Stimulated activated CD8-positive, alpha-beta memory T cell treated with anti-CD3 and anti-CD28 coated beads, Interleukin-7, amount 100 ng/mL, for 24 hours (primary cell): ENCODE measurements at regions not wholly inside any gene's neighbourhood (a gene's known extent, or its start where the extent isn't known, plus 50 kb on each side); places are given as distances from the start of the nearest gene placed in this dataset.

ENCODE experiments used
- DNase-seq: peaks from one replicate; pipeline ENCODE4 v3.0.0-alpha.2; 2020; ENCODE audit warnings: low read depth

DNA sequence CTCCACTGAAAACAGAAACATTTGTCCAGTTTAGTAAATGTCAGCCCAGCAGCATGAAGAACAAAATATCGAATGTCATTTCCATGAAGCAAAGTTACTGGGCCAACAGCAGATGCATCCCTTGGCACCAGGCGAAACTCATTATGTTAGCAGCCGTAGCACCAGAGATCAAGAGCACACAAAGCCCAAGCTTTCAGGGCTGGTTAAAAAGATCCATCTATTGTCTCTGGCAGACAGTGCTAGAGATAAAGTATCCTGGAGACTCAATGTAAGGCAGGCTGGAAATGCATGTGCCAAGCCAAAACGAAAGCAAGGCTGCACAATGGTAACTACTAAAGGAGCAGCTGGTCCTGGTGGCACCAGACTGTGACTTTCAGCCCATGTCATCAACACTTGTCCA is 120.3 kb upstream of the PLEKHG7 start:
- DNase-seq = no peak

DNA sequence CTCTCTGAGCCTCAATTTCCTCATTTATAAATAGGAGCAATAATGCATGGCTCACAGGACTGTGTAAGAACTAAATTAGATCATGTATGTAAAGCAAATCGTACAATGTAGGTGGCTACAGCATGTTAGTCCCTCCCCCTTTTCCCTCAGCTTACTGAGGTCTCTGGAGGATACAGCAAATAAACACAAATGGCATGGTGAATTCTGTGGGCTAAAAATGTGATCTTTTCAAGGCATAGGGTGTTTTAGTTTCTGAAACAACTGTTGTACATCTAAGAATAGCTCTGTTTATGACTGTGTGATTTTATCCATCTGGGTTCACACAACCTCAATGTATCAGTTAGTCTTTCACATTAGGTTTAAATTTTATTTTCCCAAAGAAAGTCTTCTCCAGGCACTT is 121.2 kb upstream of the PLEKHG7 start:
- no peak for DNase-seq

- no peak for DNase-seq
These were observed 127.7 kb upstream of the PLEKHG7 start for GRCh38 chr12:92574911-92575570.

DNA sequence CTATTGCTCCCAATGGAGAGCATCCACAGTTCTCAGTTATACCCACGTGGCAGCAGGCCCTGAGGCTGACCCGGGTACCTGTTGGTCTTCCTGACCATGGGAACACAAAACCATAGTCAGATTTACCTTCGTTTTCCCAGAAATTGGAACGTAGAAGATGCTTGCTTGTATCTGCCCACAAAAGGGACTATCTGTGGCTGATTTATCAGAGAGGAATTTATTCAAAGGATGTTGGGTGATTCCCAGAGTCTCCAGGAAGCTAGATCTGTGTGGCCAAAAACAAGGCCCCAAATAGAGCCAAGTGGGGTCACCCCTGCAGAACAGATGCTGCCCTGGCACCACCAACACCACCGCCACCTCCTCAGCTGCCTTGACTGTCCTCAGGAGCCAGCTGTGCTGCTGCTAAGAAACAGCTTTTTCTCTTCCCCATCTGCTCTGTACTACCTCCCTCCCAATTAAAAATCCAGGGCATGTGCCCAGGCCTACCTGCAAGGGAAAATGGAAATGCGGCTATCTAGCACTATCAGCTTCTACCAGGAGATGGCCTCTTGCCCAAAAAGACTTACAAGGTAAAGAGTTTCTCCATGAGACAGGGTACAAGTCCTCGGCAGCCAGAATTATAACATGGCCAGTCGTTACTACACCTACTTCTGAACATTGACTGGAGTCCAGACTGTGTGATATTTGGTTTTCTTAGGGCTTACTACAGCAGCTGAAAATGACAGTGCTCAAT is 128.6 kb upstream of the PLEKHG7 start:
- no peak for DNase-seq

- no peak for DNase-seq
These were observed 129.7 kb upstream of the PLEKHG7 start for GRCh38 chr12:92573104-92573503.

GRCh38 chr12:92571844-92572543 is 130.8 kb upstream of the PLEKHG7 start:
- no peak for DNase-seq

GRCh38 chr12:92571169-92571568 is 131.6 kb upstream of the PLEKHG7 start:
- no peak for DNase-seq

- DNase-seq = no peak
These were observed 132.6 kb upstream of the PLEKHG7 start for GRCh38 chr12:92570056-92570753.

DNA sequence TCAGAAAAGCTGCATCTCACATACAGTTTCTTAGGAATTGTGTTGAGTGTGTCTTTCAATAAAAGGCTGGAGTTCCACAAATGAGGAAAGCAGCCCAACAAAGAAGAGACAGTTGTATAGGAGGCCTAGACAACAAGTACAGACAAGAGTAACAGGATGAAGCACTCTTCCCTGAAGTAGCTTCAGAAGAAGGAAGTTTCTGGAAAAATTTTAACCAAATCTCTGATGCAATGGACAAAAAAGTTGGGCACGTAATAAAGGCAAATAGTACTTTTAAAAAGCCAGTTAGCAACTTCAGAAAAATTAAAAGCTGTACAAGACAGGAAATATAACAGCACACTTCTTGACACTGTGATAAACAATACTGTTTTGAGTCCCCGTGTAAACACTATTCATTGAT is 134.1 kb upstream of the PLEKHG7 start:
- DNase-seq = no peak

DNA sequence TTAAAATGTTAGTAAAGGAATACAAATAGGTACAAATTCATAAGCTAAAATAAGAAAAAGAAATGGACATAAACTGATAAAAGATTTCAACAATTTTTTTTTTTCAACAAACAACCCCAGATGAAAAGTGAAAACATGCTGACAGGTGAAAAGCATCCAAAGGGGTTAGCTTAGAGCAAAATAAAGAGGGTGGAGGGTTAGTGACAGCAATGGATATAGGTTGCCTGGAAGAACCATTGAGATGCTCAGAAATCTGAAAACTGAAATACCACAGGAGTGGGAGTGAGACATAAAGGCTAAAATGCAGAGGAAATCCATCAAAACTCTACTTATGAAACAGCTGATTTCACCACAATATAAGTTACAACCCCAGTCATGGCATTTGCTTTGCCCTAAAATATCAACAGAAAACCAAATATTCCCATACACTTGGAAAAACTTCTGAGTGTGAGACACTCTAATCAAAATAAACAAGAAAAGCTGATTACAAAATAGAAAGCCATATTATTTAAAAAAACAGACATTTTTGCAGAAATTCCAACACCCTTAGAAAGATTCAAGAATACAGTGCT is 136.3 kb upstream of the PLEKHG7 start:
- no peak for DNase-seq

DNA sequence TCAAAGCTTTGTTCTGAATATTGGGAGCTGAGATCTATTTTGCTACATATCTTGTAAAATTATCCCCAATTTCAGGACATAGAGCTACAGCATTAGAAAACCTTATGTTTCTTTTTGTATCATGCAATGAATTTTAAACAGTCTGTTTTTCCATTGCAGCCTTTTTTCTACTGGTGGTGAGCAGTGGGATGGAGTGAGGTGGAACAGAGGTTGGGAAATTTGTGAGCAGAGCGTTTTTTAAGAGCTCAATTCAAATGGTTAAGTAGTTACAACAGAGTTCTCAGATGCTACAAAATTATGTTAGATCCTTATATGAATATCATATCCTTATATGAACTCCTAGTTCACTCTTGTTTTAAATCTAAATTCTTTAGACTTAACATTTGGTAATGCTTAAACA is 139.0 kb upstream of the PLEKHG7 start:
- DNase-seq = no peak

- no peak for DNase-seq
These were observed 140.6 kb upstream of the PLEKHG7 start for GRCh38 chr12:92562063-92562734.

- no peak for DNase-seq
These were observed 141.3 kb upstream of the PLEKHG7 start for GRCh38 chr12:92561543-92561899.

DNA sequence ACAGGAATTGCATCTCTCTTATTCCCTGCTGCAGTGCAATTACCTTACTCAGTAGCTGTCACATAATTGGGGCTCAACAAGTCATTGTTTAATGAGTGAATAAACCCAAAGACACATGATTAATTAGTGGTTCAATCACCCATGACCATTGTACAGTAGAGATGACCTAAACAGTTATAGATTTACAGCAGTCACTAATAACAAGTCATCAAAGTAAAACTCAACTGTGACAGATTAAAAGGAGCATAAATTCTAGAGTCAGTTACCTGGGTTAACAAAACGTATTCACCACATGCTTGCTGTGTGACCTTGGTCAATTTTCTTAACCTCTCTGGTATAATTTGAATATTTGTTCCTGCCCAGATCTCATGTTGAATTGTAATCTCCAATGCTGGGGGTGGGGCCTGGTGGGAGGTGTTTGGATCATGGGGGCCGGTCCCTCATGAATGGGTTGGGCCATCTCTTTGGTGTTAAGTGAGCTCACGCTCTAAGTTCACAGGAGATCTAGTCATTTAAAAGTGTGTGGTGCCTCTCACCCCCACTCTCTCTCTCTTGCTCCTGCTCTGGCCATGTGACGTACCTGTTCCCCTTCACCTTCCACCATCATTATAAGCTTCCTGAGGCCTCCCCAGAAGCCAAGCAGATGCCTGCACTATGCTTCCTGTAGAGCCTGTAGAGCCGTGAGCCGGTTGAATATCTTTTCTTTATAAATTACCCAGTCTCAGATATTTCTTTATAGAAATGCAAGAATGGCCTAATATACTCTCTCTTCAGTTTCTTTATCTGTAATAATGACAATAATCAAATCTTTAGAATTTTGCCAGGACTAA is 141.9 kb upstream of the PLEKHG7 start:
- no peak for DNase-seq

DNA sequence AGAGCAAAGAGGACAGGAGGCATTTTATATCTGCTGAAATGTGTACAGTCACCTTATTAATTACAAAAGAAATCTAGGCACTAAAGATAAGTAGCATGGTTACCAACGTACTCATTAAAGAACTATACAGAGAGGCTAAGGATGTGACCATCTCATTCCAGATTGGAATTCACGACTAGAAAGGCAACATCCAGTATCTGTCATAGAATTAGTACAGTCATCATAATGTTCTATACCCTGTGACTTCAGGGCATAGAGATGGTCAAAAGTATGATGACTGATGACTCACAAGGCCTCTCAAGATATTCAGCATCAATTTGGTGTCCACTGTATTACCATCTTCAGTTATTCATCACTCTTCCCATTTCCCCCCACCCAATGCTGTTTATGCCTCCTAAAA is 144.0 kb upstream of the PLEKHG7 start:
- DNase-seq = no peak

- no peak for DNase-seq
These were observed 144.5 kb upstream of the PLEKHG7 start for GRCh38 chr12:92558215-92558773.

- DNase-seq = no peak
These were observed 145.4 kb upstream of the PLEKHG7 start for GRCh38 chr12:92557422-92557724.

- no peak for DNase-seq
These were observed 146.0 kb upstream of the PLEKHG7 start for GRCh38 chr12:92556637-92557421.

DNA sequence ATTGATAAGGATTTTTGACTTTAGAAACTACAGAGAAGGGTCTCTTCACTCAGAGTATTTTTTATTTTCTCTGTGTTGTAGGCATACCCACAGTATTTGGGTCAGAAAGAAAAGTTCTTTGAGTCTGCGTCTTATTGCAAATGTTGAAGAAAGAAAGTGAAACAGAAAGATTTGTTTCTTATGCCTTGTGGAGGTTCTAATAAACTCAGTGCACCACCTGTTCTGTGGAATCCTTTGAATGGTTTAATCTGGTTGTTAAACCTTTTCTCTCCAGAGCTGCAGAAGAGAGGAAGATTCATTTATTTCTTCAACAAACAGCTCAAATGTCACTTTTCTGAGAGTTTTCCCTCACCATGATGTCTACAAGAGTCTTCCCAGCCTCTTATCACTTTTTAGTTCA is 146.6 kb upstream of the PLEKHG7 start:
- no peak for DNase-seq
